ENCODE measurements at regions not wholly inside any gene's neighbourhood (a gene's known extent, or its start where the extent isn't known, plus 50 kb on each side); places are given as distances from the start of the nearest gene placed in this dataset.

GRCh38 chr7:91645542-91645941 lies 235.0 kb downstream of the MTERF1 start:
- DNase-seq (ENCODE audit: low read depth), result no peak
- TF ChIP-seq CTCF (IDR thresholded peaks at IDR 0.05; ENCODE audit: low read length, missing control alignments), result no peak

GRCh38 chr7:91651986-91652385 lies 228.5 kb downstream of the MTERF1 start:
- H3K4me3 ChIP-seq (replicated peaks; ENCODE audit: low read depth, low read length), result no peak overlapping the region
- DNase-seq (ENCODE audit: low read depth), result no peak
- TF ChIP-seq CTCF (IDR thresholded peaks at IDR 0.05; ENCODE audit: low read length, missing control alignments), result no peak

More at GRCh38 chr7:91645542-91645941, 235.0 kb downstream of the MTERF1 start:
- H3K4me3 ChIP-seq (replicated peaks; ENCODE audit: low read depth, low read length), result no peak overlapping the region

GRCh38 chr7:91653286-91653685 lies 227.2 kb downstream of the MTERF1 start:
- DNase-seq (ENCODE audit: low read depth), result peak; percentile 14
- H3K4me3 ChIP-seq (replicated peaks; ENCODE audit: low read depth, low read length), result no peak overlapping the region
- no peak for TF ChIP-seq CTCF (IDR thresholded peaks at IDR 0.05; ENCODE audit: low read length, missing control alignments)

- DNase-seq (ENCODE audit: low read depth), result no peak
- no peak overlapping the region for H3K4me3 ChIP-seq (replicated peaks; ENCODE audit: low read depth, low read length)
- TF ChIP-seq CTCF (IDR thresholded peaks at IDR 0.05; ENCODE audit: low read length, missing control alignments), result no peak
Measured at GRCh38 chr7:91655656-91656055, 224.8 kb downstream of the MTERF1 start.

- peak; percentile 82 for DNase-seq (ENCODE audit: low read depth)
- TF ChIP-seq CTCF (IDR thresholded peaks at IDR 0.05; ENCODE audit: low read length, missing control alignments), result no peak
- H3K4me3 ChIP-seq (replicated peaks; ENCODE audit: low read depth, low read length), result no peak overlapping the region
Measured at GRCh38 chr7:91656541-91657482, 223.7 kb downstream of the MTERF1 start.

GRCh38 chr7:91657483-91658071 lies 222.9 kb downstream of the MTERF1 start:
- TF ChIP-seq CTCF (IDR thresholded peaks at IDR 0.05; ENCODE audit: low read length, missing control alignments), result no peak
- no peak overlapping the region for H3K4me3 ChIP-seq (replicated peaks; ENCODE audit: low read depth, low read length)
- peak; percentile 90 for DNase-seq (ENCODE audit: low read depth)
